ENCODE measurements at regions not wholly inside any gene's neighbourhood (a gene's known extent, or its start where the extent isn't known, plus 50 kb on each side); places are given as distances from the start of the nearest gene placed in this dataset.

GRCh38 chr3:194817936-194818335, 132.3 kb downstream of the FAM43A start:
- H3K9me3 ChIP-seq (ENCODE audit: insufficient read depth, low read depth, low read length) = no peaks in the 10 kb centered on the region
- 56% methylated on average over 6 of the region's 6 CpGs for WGBS
- H3K9ac ChIP-seq (ENCODE audit: low read depth, low read length) = no peak overlapping the region
- no peaks in the 10 kb centered on the region for H3K36me3 ChIP-seq (ENCODE audit: insufficient read depth, low read length)
- no peaks in the 10 kb centered on the region for H3K27me3 ChIP-seq (ENCODE audit: insufficient read depth, low read length)
- no peak overlapping the region for H3K27ac ChIP-seq (ENCODE audit: low read depth, low read length)
- H3K4me1 ChIP-seq (ENCODE audit: insufficient read depth, low read length) = 0 out of 2 replicates have a peak, but pooled peaks cover 3% of the 10 kb centered on the region
- H3K4me3 ChIP-seq (ENCODE audit: low read length) = no peak overlapping the region

DNA sequence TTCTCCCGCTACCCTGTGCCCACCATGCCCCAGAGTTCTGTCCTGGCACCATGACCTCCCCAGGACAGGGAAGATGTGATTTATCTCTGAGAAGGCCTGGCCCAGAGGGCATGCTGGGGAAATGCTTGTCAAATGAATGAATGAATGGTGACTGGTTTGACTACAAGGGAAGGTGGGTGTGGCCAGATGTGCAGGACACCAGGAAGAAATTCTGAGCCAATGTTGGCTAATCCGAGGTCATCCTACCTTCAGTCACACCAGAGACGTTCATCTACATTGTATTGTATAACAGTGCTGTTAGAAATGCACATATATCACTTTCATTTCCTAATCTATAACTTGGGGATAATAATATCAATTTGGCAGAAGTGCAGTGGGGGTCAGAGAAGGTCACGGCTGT, 138.4 kb downstream of the FAM43A start:
- H3K27me3 ChIP-seq (ENCODE audit: insufficient read depth, low read length) = no peaks in the 10 kb centered on the region
- no peaks in the 10 kb centered on the region for H3K4me1 ChIP-seq (ENCODE audit: insufficient read depth, low read length)
- H3K36me3 ChIP-seq (ENCODE audit: insufficient read depth, low read length) = no peaks in the 10 kb centered on the region
- 96% methylated on average over 2 of the region's 4 CpGs for WGBS
- H3K4me3 ChIP-seq (ENCODE audit: low read length) = no peak overlapping the region
- H3K27ac ChIP-seq (ENCODE audit: low read depth, low read length) = no peak overlapping the region
- H3K9ac ChIP-seq (ENCODE audit: low read depth, low read length) = no peak overlapping the region
- no peaks in the 10 kb centered on the region for H3K9me3 ChIP-seq (ENCODE audit: insufficient read depth, low read depth, low read length)

DNA sequence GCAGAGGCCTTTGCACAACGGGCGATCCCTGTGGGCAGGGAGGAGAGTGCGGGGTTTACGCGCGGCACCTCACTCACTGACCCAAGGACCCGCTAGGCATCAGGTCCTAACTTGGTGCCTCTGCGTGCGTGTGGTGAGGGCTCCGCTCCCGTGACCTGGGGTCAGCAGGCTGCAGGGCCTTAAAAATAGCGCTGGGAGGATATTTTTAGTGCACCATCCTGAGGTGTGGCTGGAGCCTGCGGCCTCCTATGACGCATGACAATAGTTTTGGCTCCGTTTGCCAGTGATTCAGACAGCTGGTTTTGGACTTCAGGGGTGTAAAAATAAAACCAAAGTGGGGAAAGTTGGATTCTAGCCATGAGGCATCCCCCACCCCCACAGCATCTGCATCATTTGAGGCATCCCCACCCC, 139.0 kb downstream of the FAM43A start:
- Histone ChIP-seq H3K27ac (ENCODE audit: low read depth, low read length) (no peak overlapping the region), H3K4me1 (ENCODE audit: insufficient read depth, low read length) (no peaks in the 10 kb centered on the region), H3K9me3 (ENCODE audit: insufficient read depth, low read depth, low read length) (no peaks in the 10 kb centered on the region), H3K27me3 (ENCODE audit: insufficient read depth, low read length) (no peaks in the 10 kb centered on the region), H3K9ac (ENCODE audit: low read depth, low read length) (no peak overlapping the region), H3K4me3 (ENCODE audit: low read length) (no peak overlapping the region), H3K36me3 (ENCODE audit: insufficient read depth, low read length) (no peaks in the 10 kb centered on the region)
- WGBS = 91% methylated on average over 15 of the region's 15 CpGs

- Histone ChIP-seq H3K27me3 (ENCODE audit: insufficient read depth, low read length) (no peaks in the 10 kb centered on the region), H3K9me3 (ENCODE audit: insufficient read depth, low read depth, low read length) (no peaks in the 10 kb centered on the region), H3K4me1 (ENCODE audit: insufficient read depth, low read length) (no peaks in the 10 kb centered on the region), H3K4me3 (ENCODE audit: low read length) (no peak overlapping the region), H3K27ac (ENCODE audit: low read depth, low read length) (no peak overlapping the region), H3K9ac (ENCODE audit: low read depth, low read length) (no peak overlapping the region), H3K36me3 (ENCODE audit: insufficient read depth, low read length) (no peaks in the 10 kb centered on the region)
- WGBS = 94% methylated on average over 6 of the region's 6 CpGs
These were observed 140.9 kb downstream of the FAM43A start for GRCh38 chr3:194826594-194826993.

DNA sequence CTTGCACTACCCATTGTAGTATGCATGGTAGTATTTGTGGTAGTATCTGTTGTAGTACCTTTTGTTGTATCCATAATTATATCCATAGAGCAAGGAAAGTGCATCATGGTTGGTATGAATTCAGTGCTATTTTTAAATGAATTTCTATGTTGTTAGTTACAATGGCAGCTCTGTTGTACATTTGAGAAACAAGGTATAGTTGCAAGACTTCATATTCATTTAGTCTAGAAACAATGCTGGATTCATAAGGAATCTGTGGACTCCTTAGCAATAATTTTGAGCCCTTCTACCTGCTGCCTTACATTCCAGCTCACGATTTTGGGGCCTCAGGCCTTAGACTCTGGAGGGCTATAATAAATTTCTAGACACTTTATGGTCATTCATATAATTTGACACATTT, 141.8 kb downstream of the FAM43A start:
- Histone ChIP-seq H3K27ac (ENCODE audit: low read depth, low read length) (no peak overlapping the region), H3K27me3 (ENCODE audit: insufficient read depth, low read length) (no peaks in the 10 kb centered on the region), H3K9ac (ENCODE audit: low read depth, low read length) (no peak overlapping the region), H3K4me3 (ENCODE audit: low read length) (no peak overlapping the region), H3K9me3 (ENCODE audit: insufficient read depth, low read depth, low read length) (no peaks in the 10 kb centered on the region), H3K4me1 (ENCODE audit: insufficient read depth, low read length) (no peaks in the 10 kb centered on the region), H3K36me3 (ENCODE audit: insufficient read depth, low read length) (no peaks in the 10 kb centered on the region)
- 94% methylated on average over 1 of the region's 1 CpG for WGBS

GRCh38 chr3:194828116-194828515, 142.4 kb downstream of the FAM43A start:
- no peaks in the 10 kb centered on the region for H3K36me3 ChIP-seq (ENCODE audit: insufficient read depth, low read length)
- no peak overlapping the region for H3K9ac ChIP-seq (ENCODE audit: low read depth, low read length)
- WGBS = 95% methylated on average over 6 of the region's 6 CpGs
- no peak overlapping the region for H3K4me3 ChIP-seq (ENCODE audit: low read length)
- H3K27ac ChIP-seq (ENCODE audit: low read depth, low read length) = no peak overlapping the region
- H3K27me3 ChIP-seq (ENCODE audit: insufficient read depth, low read length) = no peaks in the 10 kb centered on the region
- H3K4me1 ChIP-seq (ENCODE audit: insufficient read depth, low read length) = no peaks in the 10 kb centered on the region
- H3K9me3 ChIP-seq (ENCODE audit: insufficient read depth, low read depth, low read length) = no peaks in the 10 kb centered on the region

- no peak overlapping the region for H3K27ac ChIP-seq (ENCODE audit: low read depth, low read length)
- H3K27me3 ChIP-seq (ENCODE audit: insufficient read depth, low read length) = no peaks in the 10 kb centered on the region
- WGBS = 92% methylated on average over 4 of the region's 4 CpGs
- H3K9me3 ChIP-seq (ENCODE audit: insufficient read depth, low read depth, low read length) = no peaks in the 10 kb centered on the region
- H3K36me3 ChIP-seq (ENCODE audit: insufficient read depth, low read length) = no peaks in the 10 kb centered on the region
- no peak overlapping the region for H3K9ac ChIP-seq (ENCODE audit: low read depth, low read length)
- H3K4me3 ChIP-seq (ENCODE audit: low read length) = no peak overlapping the region
- no peaks in the 10 kb centered on the region for H3K4me1 ChIP-seq (ENCODE audit: insufficient read depth, low read length)
These were observed 143.2 kb downstream of the FAM43A start for GRCh38 chr3:194828926-194829325.

DNA sequence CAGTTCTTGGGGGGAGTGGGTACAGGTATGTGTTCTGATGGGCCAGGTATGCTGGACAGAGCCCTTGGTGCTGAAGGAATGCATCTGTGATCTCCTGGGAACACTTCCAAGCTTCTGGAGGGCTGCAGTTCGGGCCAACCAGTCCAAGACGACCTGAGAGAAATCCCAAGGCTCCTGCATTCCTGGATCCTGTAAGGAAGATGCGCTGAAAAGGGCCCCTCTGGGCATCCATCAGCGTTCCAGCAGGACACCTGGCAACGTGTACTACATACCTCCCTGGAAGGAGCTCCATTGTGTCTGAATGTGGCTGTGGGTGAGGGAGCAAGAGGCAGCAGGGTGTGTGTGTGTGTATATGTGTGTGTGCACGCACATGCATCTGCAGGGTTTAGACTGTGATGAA, 144.7 kb downstream of the FAM43A start:
- Histone ChIP-seq H3K27me3 (ENCODE audit: insufficient read depth, low read length) (no peaks in the 10 kb centered on the region), H3K27ac (ENCODE audit: low read depth, low read length) (no peak overlapping the region), H3K9me3 (ENCODE audit: insufficient read depth, low read depth, low read length) (no peaks in the 10 kb centered on the region), H3K4me1 (ENCODE audit: insufficient read depth, low read length) (no peaks in the 10 kb centered on the region), H3K9ac (ENCODE audit: low read depth, low read length) (no peak overlapping the region), H3K4me3 (ENCODE audit: low read length) (no peak overlapping the region), H3K36me3 (ENCODE audit: insufficient read depth, low read length) (no peaks in the 10 kb centered on the region)
- WGBS = 88% methylated on average over 6 of the region's 6 CpGs

DNA sequence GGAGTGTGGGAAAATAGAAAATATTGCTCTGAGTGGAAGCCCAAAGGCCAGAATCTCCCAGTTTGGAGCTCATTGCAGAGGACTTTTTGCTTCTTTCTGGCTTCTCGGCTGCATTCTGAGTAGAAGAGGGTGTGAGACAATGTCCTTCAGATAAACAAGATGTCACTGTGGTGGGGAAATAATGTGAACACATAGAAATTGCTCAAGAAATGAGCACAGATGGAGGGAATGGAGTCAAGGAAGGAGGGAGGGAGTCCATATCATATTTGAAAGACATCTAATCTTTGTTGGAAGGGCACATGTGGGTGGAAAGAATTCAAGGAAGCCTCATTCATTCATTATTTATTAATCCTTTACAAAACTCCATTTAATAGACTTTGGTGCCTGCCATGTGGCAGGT, 145.3 kb downstream of the FAM43A start:
- H3K4me3 ChIP-seq (ENCODE audit: low read length) = no peak overlapping the region
- no peak overlapping the region for H3K9ac ChIP-seq (ENCODE audit: low read depth, low read length)
- 94% methylated on average over 1 of the region's 1 CpG for WGBS
- H3K27me3 ChIP-seq (ENCODE audit: insufficient read depth, low read length) = no peaks in the 10 kb centered on the region
- no peaks in the 10 kb centered on the region for H3K36me3 ChIP-seq (ENCODE audit: insufficient read depth, low read length)
- no peak overlapping the region for H3K27ac ChIP-seq (ENCODE audit: low read depth, low read length)
- H3K9me3 ChIP-seq (ENCODE audit: insufficient read depth, low read depth, low read length) = no peaks in the 10 kb centered on the region
- H3K4me1 ChIP-seq (ENCODE audit: insufficient read depth, low read length) = no peaks in the 10 kb centered on the region

GRCh38 chr3:194832346-194833104, 146.8 kb downstream of the FAM43A start:
- H3K36me3 ChIP-seq (ENCODE audit: insufficient read depth, low read length) = no peaks in the 10 kb centered on the region

GRCh38 chr3:194833114-194833910, 147.6 kb downstream of the FAM43A start:
- Histone ChIP-seq H3K9ac (ENCODE audit: low read depth, low read length) (no peak overlapping the region), H3K36me3 (ENCODE audit: insufficient read depth, low read length) (no peaks in the 10 kb centered on the region), H3K27me3 (ENCODE audit: insufficient read depth, low read length) (no peaks in the 10 kb centered on the region), H3K9me3 (ENCODE audit: insufficient read depth, low read depth, low read length) (no peaks in the 10 kb centered on the region), H3K4me1 (ENCODE audit: insufficient read depth, low read length) (no peaks in the 10 kb centered on the region), H3K27ac (ENCODE audit: low read depth, low read length) (no peak overlapping the region), H3K4me3 (ENCODE audit: low read length) (no peak overlapping the region)
- WGBS = 93% methylated on average over 14 of the region's 14 CpGs

More at GRCh38 chr3:194832346-194833104, 146.8 kb downstream of the FAM43A start:
- H3K9me3 ChIP-seq (ENCODE audit: insufficient read depth, low read depth, low read length) = no peaks in the 10 kb centered on the region
- no peak overlapping the region for H3K27ac ChIP-seq (ENCODE audit: low read depth, low read length)
- no peak overlapping the region for H3K9ac ChIP-seq (ENCODE audit: low read depth, low read length)
- H3K4me1 ChIP-seq (ENCODE audit: insufficient read depth, low read length) = no peaks in the 10 kb centered on the region
- no peaks in the 10 kb centered on the region for H3K27me3 ChIP-seq (ENCODE audit: insufficient read depth, low read length)
- no peak overlapping the region for H3K4me3 ChIP-seq (ENCODE audit: low read length)
- 97% methylated on average over 5 of the region's 5 CpGs for WGBS
